ENCODE measurements at regions not wholly inside any gene's neighbourhood (a gene's known extent, or its start where the extent isn't known, plus 50 kb on each side); places are given as distances from the start of the nearest gene placed in this dataset.

GRCh38 chr14:103195828-103196615 lies 72.8 kb downstream of the TNFAIP2 start (continued):
- TF ChIP-seq CHD7 (IDR thresholded peaks at IDR 0.05; ENCODE audit: insufficient replicate concordance, low read length) (no peak), SUZ12 (IDR thresholded peaks at IDR 0.05; ENCODE audit: low read length) (no peak)
